GM19035 (cell line): ENCODE measurements at regions not wholly inside any gene's neighbourhood (a gene's known extent, or its start where the extent isn't known, plus 50 kb on each side); places are given as distances from the start of the nearest gene placed in this dataset.

Experiments
- ATAC-seq: cut with Tn5 transposase; IDR thresholded peaks from one replicate; pipeline ENCODE4 v1.9.1; 2021; ENCODE audit not compliant: unreplicated experiment

DNA sequence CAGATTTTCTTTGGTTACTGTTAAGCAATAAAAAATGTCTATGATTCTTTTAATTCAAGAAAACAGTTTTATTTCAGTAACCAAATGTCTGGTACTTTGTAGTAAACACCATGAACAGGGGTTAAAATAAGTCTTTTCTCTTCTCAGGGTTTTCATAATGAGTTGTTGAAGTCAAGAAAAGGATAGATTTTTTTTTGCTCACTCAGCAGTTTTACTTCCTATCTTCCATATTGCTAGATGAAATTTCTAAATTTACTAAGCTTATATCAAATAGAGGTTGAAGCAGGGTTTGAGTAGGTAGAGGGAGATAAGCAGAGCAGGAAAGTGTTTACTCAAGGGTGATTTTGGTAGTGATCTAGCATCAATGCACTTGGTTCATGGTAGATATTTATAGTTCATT lies 1031.3 kb downstream of the C4orf33 start:
- no peak for ATAC-seq

GRCh38 chr4:130131536-130131935 lies 1035.6 kb downstream of the C4orf33 start:
- no peak for ATAC-seq

DNA sequence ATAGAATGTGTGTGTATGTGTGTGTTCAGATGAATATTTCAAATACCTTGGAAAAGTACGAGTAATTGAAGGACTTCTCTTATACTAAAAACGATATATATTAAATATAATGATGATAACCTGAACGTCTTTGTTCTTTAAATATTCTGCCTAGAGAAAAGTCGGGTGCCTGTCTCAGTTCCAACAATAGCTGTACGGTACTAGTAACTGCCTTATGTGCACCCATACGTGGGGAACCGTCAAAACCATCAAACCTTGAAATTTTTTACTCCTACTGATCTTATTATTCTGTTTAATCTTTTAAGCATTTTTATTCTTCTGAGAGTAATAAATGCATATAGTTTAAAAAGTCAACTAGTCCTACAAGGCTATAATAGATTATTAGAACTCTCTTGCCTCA lies 1045.7 kb downstream of the C4orf33 start:
- ATAC-seq: no peak

- no peak for ATAC-seq
Observed at GRCh38 chr4:130143656-130144055, 1047.7 kb downstream of the C4orf33 start.

- no peak for ATAC-seq
Observed at GRCh38 chr4:130146773-130147172, 1050.8 kb downstream of the C4orf33 start.

- no peak for ATAC-seq
Observed at GRCh38 chr4:130147641-130148040, 1051.7 kb downstream of the C4orf33 start.

DNA sequence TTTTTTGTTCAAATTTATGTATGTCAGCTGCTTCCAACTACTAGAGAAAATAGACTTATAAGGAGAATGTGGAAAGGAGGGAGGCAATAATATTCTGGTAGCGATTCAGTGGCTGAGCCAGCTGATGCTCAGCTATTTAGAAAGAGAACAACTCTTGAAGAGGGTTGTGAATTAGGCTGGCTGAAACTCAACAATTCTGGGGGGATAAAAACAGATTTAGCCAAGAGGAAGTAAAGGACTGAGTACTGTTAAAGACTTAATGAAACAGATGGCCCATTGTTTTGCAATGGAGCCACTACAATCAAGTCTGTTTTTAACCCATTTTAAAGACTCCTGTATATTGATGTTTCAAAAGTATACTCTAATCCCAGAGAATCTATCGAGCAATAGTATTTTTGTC lies 1058.9 kb downstream of the C4orf33 start:
- ATAC-seq: no peak

GRCh38 chr4:130163701-130164100 lies 1067.7 kb downstream of the C4orf33 start:
- no peak for ATAC-seq

DNA sequence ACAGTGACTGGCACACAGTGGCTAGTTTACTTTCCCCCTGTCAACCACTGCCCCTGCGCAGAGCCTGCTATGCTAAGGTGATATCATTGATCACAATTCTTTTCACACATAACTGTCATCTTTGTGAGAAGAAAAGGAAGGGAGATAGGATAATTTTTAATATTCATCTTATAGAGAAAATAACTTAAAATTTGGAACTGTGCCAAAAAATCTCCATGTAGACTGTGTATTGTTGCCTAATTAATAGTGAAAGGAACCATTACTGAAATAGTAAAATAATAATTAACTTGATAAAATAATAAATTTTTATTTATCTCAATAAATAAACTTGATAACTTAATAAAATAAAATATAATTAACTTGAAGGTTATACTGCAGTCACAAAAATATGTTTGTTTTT lies 1069.4 kb downstream of the C4orf33 start:
- no peak for ATAC-seq

- no peak for ATAC-seq
Observed at GRCh38 chr4:130172156-130172555, 1076.2 kb downstream of the C4orf33 start.

DNA sequence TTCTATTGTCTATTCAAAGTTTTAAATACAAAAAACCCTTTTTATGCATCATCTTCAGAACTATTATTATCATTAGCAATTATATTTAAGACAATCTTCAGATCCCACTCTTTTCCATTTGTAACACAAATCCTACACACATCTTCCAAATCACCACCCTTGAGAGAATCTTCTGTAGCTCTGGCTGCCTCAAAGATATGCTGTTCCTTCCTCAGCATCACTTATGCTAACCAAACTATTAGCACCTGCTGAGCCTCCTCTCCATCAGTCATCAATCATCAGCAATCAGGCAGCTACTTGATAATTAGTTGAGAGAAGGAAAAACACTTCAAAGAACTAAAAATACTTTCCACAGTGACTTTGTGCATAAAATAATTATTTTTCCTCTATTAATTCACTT lies 1082.2 kb downstream of the C4orf33 start:
- no peak for ATAC-seq

- no peak for ATAC-seq
Observed at GRCh38 chr4:130183096-130183495, 1087.1 kb downstream of the C4orf33 start.

GRCh38 chr4:130183766-130184165 lies 1087.8 kb downstream of the C4orf33 start:
- no peak for ATAC-seq

DNA sequence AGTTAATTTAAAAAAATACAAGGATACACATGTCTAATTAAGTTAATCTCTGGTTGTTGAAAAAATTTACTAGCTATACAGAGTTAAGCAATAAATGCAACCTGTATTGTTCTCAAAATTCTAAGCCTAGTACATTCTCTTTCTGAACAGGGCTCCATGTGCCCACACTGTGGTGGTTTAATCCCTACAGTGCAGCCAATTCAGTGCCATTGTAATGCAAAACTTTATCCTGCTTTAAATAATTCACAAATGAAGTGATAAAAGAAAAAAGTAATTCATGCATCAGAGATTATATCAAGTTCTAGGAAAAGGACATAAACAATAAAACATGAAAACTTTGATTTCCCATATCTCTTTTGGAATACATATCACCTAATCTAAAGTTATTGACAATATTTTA lies 1089.2 kb downstream of the C4orf33 start:
- no peak for ATAC-seq

GRCh38 chr4:130186931-130187330 lies 1091.0 kb downstream of the C4orf33 start:
- ATAC-seq: no peak

DNA sequence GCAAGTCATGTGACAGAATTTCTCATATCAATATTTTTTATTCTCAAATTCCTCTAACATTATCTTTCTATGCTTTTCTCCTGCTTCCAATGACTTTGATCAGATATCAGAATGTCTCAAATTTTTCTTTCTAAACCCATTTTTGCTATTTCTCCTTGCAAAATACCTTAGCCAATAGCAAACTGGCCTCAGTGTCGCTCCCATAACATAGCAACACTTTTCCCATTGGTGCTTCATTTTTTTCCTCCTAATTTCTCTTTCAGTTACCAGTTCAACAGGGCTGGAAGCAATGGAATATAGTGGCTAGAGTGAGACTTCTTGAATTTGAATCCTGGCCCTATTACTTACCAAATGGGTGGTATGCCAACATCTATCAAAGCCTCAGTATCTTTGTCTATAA lies 1091.6 kb downstream of the C4orf33 start:
- ATAC-seq: no peak

DNA sequence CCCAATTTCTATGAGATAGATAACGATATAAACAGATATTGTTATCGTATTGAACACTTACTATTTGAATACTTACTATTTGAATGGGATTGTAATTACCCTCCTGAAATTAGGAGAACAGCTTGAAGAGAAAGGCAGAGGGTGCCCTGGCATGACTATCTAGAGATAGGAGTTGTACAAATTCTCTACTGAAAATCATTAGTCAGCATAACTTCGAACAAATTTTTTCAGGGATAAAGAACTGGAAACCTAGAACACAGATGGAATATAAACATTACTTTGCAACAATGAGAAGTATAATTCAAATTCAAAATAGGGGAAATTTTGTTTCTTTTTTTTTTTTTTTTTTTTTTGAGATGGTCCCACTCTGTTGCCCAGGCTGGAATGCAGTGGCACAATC lies 1096.8 kb downstream of the C4orf33 start:
- no peak for ATAC-seq

- no peak for ATAC-seq
Observed at GRCh38 chr4:130197946-130198345, 1102.0 kb downstream of the C4orf33 start.

DNA sequence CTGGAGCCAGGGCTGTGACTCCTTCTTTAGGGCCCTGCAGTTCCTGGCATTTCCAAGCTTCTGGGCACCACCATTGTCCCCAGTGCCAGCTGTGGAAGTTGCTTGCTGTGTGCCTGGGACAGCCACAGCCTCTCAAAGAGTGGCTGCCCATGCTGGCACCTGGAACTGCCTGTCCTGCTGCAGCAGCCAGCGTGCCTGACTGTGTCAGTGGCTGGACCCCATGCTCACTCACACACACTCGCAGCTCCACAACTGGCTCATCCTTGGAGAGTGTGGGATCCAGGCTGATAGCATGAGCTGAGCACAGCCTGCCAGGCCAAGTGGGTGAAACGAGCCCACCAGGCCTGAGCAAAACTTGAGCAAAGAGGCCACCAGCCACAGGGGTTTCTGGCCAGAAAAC lies 1107.6 kb downstream of the C4orf33 start:
- ATAC-seq: no peak

- ATAC-seq: no peak
Observed at GRCh38 chr4:130210864-130211263, 1114.9 kb downstream of the C4orf33 start.

GRCh38 chr4:130214268-130214667 lies 1118.3 kb downstream of the C4orf33 start:
- ATAC-seq: no peak

- peak; percentile 100 for ATAC-seq
Observed at GRCh38 chr4:130233377-130234047, 1137.6 kb downstream of the C4orf33 start.

DNA sequence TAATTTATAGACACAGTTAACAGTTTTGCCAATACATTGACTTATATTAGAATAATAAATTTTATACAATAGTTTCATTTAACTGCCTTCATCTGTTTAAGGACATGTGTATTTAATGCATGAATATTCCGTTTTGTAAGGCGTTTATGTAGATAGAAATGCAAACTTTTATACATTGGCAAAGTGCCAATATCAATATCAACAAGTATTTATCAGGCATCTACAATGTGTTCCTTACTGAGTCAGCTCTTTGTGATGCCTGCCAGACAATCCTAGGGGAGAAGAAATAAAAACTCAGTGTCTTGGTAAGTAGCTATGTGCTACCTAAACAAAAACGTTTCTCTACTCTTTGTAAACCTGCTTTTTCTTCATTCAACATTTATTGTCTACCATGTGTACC lies 1142.2 kb downstream of the C4orf33 start:
- no peak for ATAC-seq
